ENCODE measurements at regions not wholly inside any gene's neighbourhood (a gene's known extent, or its start where the extent isn't known, plus 50 kb on each side); places are given as distances from the start of the nearest gene placed in this dataset.

GRCh38 chr6:106759112-106759511 is 129.7 kb downstream of the QRSL1 start:
- H3K4me1 Mint-ChIP-seq: no peaks in the 10 kb centered on the region
- no peak for TF ChIP-seq CTCF (conservative IDR thresholded peaks at IDR 0.05; ENCODE audit: low read depth in 2 of 2)
- TF ChIP-seq REST (IDR thresholded peaks at IDR 0.05; ENCODE audit: unreplicated experiment): no peak
- TF ChIP-seq EZH2 (IDR thresholded peaks at IDR 0.05; ENCODE audit: low read depth, unreplicated experiment): no peak
- no peak for TF ChIP-seq ZNF462 (CRISPR knock-in tag; IDR thresholded peaks at IDR 0.05)
- no peak for TF ChIP-seq ZNF114 (CRISPR knock-in tag; IDR thresholded peaks at IDR 0.05)
- TF ChIP-seq EZH2phosphoT487 (IDR thresholded peaks at IDR 0.05; ENCODE audit: unreplicated experiment): no peak
- no peak for TF ChIP-seq ETS1 (IDR thresholded peaks at IDR 0.05)
- Histone ChIP-seq H3K27ac (ENCODE audit: low read depth) (no peak overlapping the region), H3K27me3 (ENCODE audit: insufficient read depth) (no peaks in the 10 kb centered on the region), H3K9me2 (ENCODE audit: insufficient read depth) (0 out of 2 replicates have a peak, but pooled peaks cover 3% of the 10 kb centered on the region), H4K20me1 (replicated peaks; ENCODE audit: insufficient read depth) (no peaks in the 10 kb centered on the region), H3K36me3 (ENCODE audit: insufficient read depth) (peaks cover 8% of the 10 kb centered on the region; the same call in 1 of the 2 replicates), H3K4me1 (ENCODE audit: insufficient read depth) (no peaks in the 10 kb centered on the region), H2AFZ (no peak overlapping the region), H3K79me2 (replicated peaks; ENCODE audit: insufficient read depth) (no peaks in the 10 kb centered on the region), H3K4me2 (no peak overlapping the region), H3K4me3 (no peak overlapping the region), H3F3A (replicated peaks; ENCODE audit: low read depth) (no peaks in the 10 kb centered on the region)
- H3K4me3 Mint-ChIP-seq: no peak overlapping the region
- peaks cover 18% of the 10 kb centered on the region for H3K36me3 Mint-ChIP-seq (ENCODE audit: low read depth)
- peaks cover 2% of the 10 kb centered on the region for H3K27me3 Mint-ChIP-seq (ENCODE audit: insufficient read depth, low read depth, poor library complexity)
- no peak overlapping the region for H3K27ac Mint-ChIP-seq
- DNase-seq (ENCODE audit: low spot score) (no peak), ATAC-seq (no peak)
- H3K9me3 Mint-ChIP-seq: peaks cover 27% of the 10 kb centered on the region

Measured in GM23338 (cell line).